Upper lobe of left lung (tissue), 4 donors: ENCODE measurements at regions not wholly inside any gene's neighbourhood (a gene's known extent, or its start where the extent isn't known, plus 50 kb on each side); places are given as distances from the start of the nearest gene placed in this dataset.

ENCODE experiments used
- EP300 ChIP-seq, 4 donors: sonication (generic); formaldehyde crosslinking; IDR thresholded peaks; one replicate each; pipeline ENCODE4 v1.5.1; 2017; ENCODE audit warnings: antibody characterized with exemption in 4 of 4, control low read depth in 2 of 4
- POLR2A ChIP-seq, 4 donors: fragments of 450-650 bp; IDR thresholded peaks; one replicate each; pipeline ENCODE4 v1.5.1; 2016 to 2017; ENCODE audit warnings: antibody characterized with exemption in 4 of 4, mild to moderate bottlenecking in 2 of 4
- POLR2AphosphoS5 ChIP-seq, 2 donors: sonication (generic); formaldehyde crosslinking; IDR thresholded peaks; one replicate each; pipeline ENCODE4 v1.5.1; 2017; ENCODE audit warnings: antibody characterized with exemption in 2 of 2
- TF ChIP-seq, protein P1 (sequence below), 6 experiments: fragments of 450-650 bp in 4 of 6; fragments of 200-600 bp in 2 of 6; sonication (generic) in 2 of 6; IDR thresholded peaks; one replicate each; pipeline ENCODE4 v1.5.1; 2016 to 2019; ENCODE audit warnings: antibody characterized with exemption in 6 of 6

DNA sequence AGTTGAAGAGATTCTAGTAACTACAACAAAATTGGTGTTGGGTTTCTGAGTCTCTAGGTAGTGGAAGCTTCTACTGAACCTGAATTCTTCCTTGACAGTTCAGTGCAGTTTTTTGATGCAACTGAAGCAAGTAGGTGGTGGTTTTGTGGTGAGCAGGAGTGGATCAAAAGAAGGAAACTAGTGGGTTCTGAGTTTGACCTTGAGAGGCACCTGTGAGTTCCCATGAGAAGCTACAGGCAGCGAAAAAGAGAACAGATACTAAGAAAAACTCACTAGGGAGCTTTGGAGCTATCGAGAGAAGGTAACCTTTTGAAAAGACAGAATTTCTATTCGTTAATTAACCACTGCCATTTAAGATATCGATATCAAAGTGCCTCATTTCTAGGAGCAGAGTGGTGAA, 145.2 kb downstream of the PDHA2 start:
- TF ChIP-seq POLR2A (IDR thresholded peaks at IDR 0.05) (no peak), POLR2AphosphoS5 (IDR thresholded peaks at IDR 0.05) (no peak), EP300 (IDR thresholded peaks at IDR 0.05) (no peak)
- TF ChIP-seq, protein P1, sequence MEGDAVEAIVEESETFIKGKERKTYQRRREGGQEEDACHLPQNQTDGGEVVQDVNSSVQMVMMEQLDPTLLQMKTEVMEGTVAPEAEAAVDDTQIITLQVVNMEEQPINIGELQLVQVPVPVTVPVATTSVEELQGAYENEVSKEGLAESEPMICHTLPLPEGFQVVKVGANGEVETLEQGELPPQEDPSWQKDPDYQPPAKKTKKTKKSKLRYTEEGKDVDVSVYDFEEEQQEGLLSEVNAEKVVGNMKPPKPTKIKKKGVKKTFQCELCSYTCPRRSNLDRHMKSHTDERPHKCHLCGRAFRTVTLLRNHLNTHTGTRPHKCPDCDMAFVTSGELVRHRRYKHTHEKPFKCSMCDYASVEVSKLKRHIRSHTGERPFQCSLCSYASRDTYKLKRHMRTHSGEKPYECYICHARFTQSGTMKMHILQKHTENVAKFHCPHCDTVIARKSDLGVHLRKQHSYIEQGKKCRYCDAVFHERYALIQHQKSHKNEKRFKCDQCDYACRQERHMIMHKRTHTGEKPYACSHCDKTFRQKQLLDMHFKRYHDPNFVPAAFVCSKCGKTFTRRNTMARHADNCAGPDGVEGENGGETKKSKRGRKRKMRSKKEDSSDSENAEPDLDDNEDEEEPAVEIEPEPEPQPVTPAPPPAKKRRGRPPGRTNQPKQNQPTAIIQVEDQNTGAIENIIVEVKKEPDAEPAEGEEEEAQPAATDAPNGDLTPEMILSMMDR (IDR thresholded peaks at IDR 0.05) = no peak
